ENCODE measurements at regions not wholly inside any gene's neighbourhood (a gene's known extent, or its start where the extent isn't known, plus 50 kb on each side); places are given as distances from the start of the nearest gene placed in this dataset.

DNA sequence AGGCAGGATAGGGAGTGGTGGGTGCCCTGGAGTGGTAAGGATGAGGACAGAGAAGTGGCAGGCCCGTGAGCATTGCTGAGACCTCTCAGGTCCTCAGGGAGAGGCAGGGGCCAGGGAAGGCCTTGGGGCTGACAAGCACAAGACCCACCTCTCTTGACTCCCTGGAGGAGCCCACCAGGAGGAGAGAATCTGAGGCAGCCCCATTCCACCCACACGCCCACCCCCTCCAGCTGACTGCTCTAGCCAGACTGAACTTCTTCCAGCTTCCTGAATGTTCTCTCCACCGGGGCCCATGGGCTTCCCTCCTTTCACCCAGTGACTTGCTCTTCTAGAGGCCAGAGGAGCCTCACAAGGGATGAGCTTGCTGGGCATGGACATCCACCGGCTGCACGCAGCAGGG lies 1403.0 kb downstream of the BRD1 start (continued):
- TF ChIP-seq, protein P1, sequence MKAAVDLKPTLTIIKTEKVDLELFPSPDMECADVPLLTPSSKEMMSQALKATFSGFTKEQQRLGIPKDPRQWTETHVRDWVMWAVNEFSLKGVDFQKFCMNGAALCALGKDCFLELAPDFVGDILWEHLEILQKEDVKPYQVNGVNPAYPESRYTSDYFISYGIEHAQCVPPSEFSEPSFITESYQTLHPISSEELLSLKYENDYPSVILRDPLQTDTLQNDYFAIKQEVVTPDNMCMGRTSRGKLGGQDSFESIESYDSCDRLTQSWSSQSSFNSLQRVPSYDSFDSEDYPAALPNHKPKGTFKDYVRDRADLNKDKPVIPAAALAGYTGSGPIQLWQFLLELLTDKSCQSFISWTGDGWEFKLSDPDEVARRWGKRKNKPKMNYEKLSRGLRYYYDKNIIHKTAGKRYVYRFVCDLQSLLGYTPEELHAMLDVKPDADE (IDR thresholded peaks at IDR 0.05): no peak
- TF ChIP-seq, protein P2, sequence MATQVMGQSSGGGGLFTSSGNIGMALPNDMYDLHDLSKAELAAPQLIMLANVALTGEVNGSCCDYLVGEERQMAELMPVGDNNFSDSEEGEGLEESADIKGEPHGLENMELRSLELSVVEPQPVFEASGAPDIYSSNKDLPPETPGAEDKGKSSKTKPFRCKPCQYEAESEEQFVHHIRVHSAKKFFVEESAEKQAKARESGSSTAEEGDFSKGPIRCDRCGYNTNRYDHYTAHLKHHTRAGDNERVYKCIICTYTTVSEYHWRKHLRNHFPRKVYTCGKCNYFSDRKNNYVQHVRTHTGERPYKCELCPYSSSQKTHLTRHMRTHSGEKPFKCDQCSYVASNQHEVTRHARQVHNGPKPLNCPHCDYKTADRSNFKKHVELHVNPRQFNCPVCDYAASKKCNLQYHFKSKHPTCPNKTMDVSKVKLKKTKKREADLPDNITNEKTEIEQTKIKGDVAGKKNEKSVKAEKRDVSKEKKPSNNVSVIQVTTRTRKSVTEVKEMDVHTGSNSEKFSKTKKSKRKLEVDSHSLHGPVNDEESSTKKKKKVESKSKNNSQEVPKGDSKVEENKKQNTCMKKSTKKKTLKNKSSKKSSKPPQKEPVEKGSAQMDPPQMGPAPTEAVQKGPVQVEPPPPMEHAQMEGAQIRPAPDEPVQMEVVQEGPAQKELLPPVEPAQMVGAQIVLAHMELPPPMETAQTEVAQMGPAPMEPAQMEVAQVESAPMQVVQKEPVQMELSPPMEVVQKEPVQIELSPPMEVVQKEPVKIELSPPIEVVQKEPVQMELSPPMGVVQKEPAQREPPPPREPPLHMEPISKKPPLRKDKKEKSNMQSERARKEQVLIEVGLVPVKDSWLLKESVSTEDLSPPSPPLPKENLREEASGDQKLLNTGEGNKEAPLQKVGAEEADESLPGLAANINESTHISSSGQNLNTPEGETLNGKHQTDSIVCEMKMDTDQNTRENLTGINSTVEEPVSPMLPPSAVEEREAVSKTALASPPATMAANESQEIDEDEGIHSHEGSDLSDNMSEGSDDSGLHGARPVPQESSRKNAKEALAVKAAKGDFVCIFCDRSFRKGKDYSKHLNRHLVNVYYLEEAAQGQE (IDR thresholded peaks at IDR 0.05; ENCODE audit: unreplicated experiment): no peak
- TF ChIP-seq STAT1 (IDR thresholded peaks at IDR 0.05; ENCODE audit: unreplicated experiment) (no peak), EZH2phosphoT487 (IDR thresholded peaks at IDR 0.05; ENCODE audit: unreplicated experiment) (no peak), EZH2 (IDR thresholded peaks at IDR 0.05; ENCODE audit: low read depth, unreplicated experiment) (no peak), CREB1 (CRISPR knock-in tag; IDR thresholded peaks at IDR 0.05; ENCODE audit: low read depth) (no peak)

DNA sequence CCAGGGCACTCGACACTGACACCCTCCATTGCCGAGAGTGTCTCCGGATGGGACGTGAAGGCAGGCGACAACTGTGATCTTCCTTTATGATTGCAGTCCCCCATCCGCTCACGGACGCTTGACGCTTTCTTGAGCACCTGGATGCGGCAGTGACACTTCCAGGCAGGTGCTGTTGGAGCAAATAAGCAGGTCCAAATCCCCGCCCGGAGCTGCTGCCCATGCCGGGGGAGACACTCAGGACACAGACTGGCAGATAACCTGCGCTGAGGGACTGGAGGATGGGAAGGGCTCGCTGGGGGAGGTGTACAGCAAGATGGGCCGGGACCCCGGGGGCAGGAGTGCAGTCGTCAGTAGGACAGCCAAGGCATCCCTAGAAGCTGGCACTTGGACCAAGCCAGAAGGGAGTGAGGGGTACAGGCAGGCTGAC lies 1403.5 kb downstream of the BRD1 start:
- Histone ChIP-seq H3K4me2 (no peak overlapping the region), H3K27ac (ENCODE audit: low read depth) (no peak overlapping the region), H3F3A (replicated peaks; ENCODE audit: low read depth) (no peaks in the 10 kb centered on the region), H4K20me1 (replicated peaks; ENCODE audit: insufficient read depth) (no peaks in the 10 kb centered on the region), H3K9me2 (ENCODE audit: insufficient read depth) (no peaks in the 10 kb centered on the region), H3K4me1 (ENCODE audit: insufficient read depth) (no peaks in the 10 kb centered on the region), H3K4me3 (no peak overlapping the region), H3K79me2 (replicated peaks; ENCODE audit: insufficient read depth) (no peaks in the 10 kb centered on the region), H3K27me3 (ENCODE audit: insufficient read depth) (no peaks in the 10 kb centered on the region), H2AFZ (no peak overlapping the region), H3K36me3 (ENCODE audit: insufficient read depth) (no peaks in the 10 kb centered on the region)
- Mint-ChIP-seq H3K4me1 (peaks cover 9% of the 10 kb centered on the region), H3K9me3 (peaks cover 3% of the 10 kb centered on the region; the same call in 1 of the 3 replicates), H3K27ac (no peak overlapping the region), H3K36me3 (ENCODE audit: low read depth) (no peaks in the 10 kb centered on the region), H3K27me3 (ENCODE audit: insufficient read depth, low read depth, poor library complexity) (peaks cover 6% of the 10 kb centered on the region), H3K4me3 (no peak overlapping the region)
- no peak for DNase-seq (ENCODE audit: low spot score)
- no peak for TF ChIP-seq NANOG (IDR thresholded peaks at IDR 0.05; ENCODE audit: borderline replicate concordance)
- TF ChIP-seq, protein P1 (IDR thresholded peaks at IDR 0.05): no peak
- TF ChIP-seq EZH2 (IDR thresholded peaks at IDR 0.05; ENCODE audit: low read depth, unreplicated experiment): no peak
- TF ChIP-seq EZH2phosphoT487 (IDR thresholded peaks at IDR 0.05; ENCODE audit: unreplicated experiment): no peak
- TF ChIP-seq ZNF331 (CRISPR knock-in tag; IDR thresholded peaks at IDR 0.05; ENCODE audit: low read depth): no peak
- TF ChIP-seq CTCF (conservative IDR thresholded peaks at IDR 0.05; ENCODE audit: low read depth in 2 of 2): no peak
- no peak for TF ChIP-seq STAT1 (IDR thresholded peaks at IDR 0.05; ENCODE audit: unreplicated experiment)
- no peak for ATAC-seq

All from GM23338 (cell line).